PC-3 (cell line): ENCODE measurements at regions not wholly inside any gene's neighbourhood (a gene's known extent, or its start where the extent isn't known, plus 50 kb on each side); places are given as distances from the start of the nearest gene placed in this dataset.

ENCODE experiments used
- ATAC-seq: fragments of 200-7000 bp; cut with Tn5 transposase; 2 replicates; pipeline ENCODE4 v1.9.1; 2020; ENCODE audit warnings: mild to moderate bottlenecking, moderate library complexity
- BruUV-seq: library from RNA; stranded (reverse); fragments of 400-500 nt; replicated peaks from 2 replicates; lab custom pipeline; 2021; lab: Mats Ljungman, UMichigan
- CTCF ChIA-PET: fragments of 300-600 bp; sonication (Branson Sonifier 250); formaldehyde crosslinking; loops from one replicate; lab custom pipeline; 2022; ENCODE audit warnings: antibody characterized with exemption; lab: Charles Lee
- POLR2A ChIA-PET: fragments of 300-600 bp; sonication (Branson Sonifier 250); formaldehyde crosslinking; loops from one replicate; lab custom pipeline; 2022; ENCODE audit warnings: antibody characterized with exemption; ENCODE audit not compliant: unreplicated experiment; lab: Charles Lee
- DNase-seq: peaks from one replicate; pipeline ENCODE4 v3.0.0-alpha.2; 2015
- H2AFZ ChIP-seq: fragments of 300-600 bp; sonication (generic); 2 replicates; pipeline ENCODE4 v1.6.0; 2016; ENCODE audit warnings: antibody characterized with exemption, low read length
- H3F3A ChIP-seq: fragments of 300-600 bp; sonication (generic); one replicate; pipeline ENCODE4 v1.6.0; 2017; ENCODE audit warnings: antibody characterized with exemption, low read length, control low read depth, mild to moderate bottlenecking; ENCODE audit not compliant: unreplicated experiment
- H3K27ac ChIP-seq: fragments of 300-600 bp; sonication (generic); 2 replicates; pipeline ENCODE4 v1.5.1; 2016; ENCODE audit warnings: mild to moderate bottlenecking, low read length
- H3K27me3 ChIP-seq: fragments of 300-600 bp; sonication (generic); 2 replicates; pipeline ENCODE4 v1.6.1; 2016; ENCODE audit warnings: low read length, mixed read lengths
- H3K36me3 ChIP-seq: fragments of 300-600 bp; sonication (generic); 2 replicates; pipeline ENCODE4 v1.6.1; 2016; ENCODE audit warnings: low read depth, mixed run types, low read length, mixed read lengths
- H3K4me1 ChIP-seq: fragments of 300-600 bp; sonication (generic); 2 replicates; pipeline ENCODE4 v1.5.1; 2016; ENCODE audit warnings: low read length; ENCODE audit not compliant: insufficient read depth
- H3K4me2 ChIP-seq: fragments of 300-600 bp; sonication (generic); 2 replicates; pipeline ENCODE4 v1.6.0; 2016; ENCODE audit warnings: low read length
- H3K4me3 ChIP-seq: fragments of 300-600 bp; sonication (generic); 2 replicates; pipeline ENCODE4 v1.5.1; 2016; ENCODE audit warnings: mild to moderate bottlenecking, low read length, mixed read lengths
- H3K79me2 ChIP-seq: fragments of 300-600 bp; sonication (generic); 2 replicates; pipeline ENCODE4 v1.6.1; 2017; ENCODE audit warnings: low read length, mixed read lengths
- H3K9ac ChIP-seq: fragments of 300-600 bp; sonication (generic); 2 replicates; pipeline ENCODE4 v1.6.0; 2016; ENCODE audit warnings: mild to moderate bottlenecking, low read length
- H3K9me2 ChIP-seq: fragments of 300-600 bp; sonication (generic); replicated peaks from 2 replicates; pipeline ENCODE4 v1.6.1; 2016; ENCODE audit warnings: mixed run types, low read length, mixed read lengths
- H3K9me3 ChIP-seq: fragments of 300-600 bp; sonication (generic); 2 replicates; pipeline ENCODE4 v1.6.1; 2016; ENCODE audit warnings: low read length, mixed read lengths
- H4K20me1 ChIP-seq: fragments of 300-600 bp; sonication (generic); 2 replicates; pipeline ENCODE4 v1.6.1; 2016; ENCODE audit warnings: low read length, mixed read lengths
- CTCF ChIP-seq: fragments of 300-600 bp; sonication (generic); conservative IDR thresholded peaks from 2 replicates; pipeline ENCODE4 v1.5.1; 2017; ENCODE audit warnings: antibody characterized with exemption, low read depth, mild to moderate bottlenecking, low read length
- EZH2 ChIP-seq: fragments of 300-600 bp; sonication (generic); IDR thresholded peaks from one replicate; pipeline ENCODE4 v1.6.1; 2017; ENCODE audit warnings: antibody characterized with exemption, mild to moderate bottlenecking, low read length; ENCODE audit not compliant: unreplicated experiment
- EZH2phosphoT487 ChIP-seq: fragments of 300-600 bp; sonication (generic); IDR thresholded peaks from 2 replicates; pipeline ENCODE4 v1.6.1; 2018; ENCODE audit warnings: mild to moderate bottlenecking, antibody characterized with exemption, low read length, borderline replicate concordance
- intact Hi-C: fragments of 100-400 bp; cut with micrococcal nuclease; formaldehyde crosslinking; loops from 2 replicates; pipeline ENCODE4 v1.9.0; 2023

- H3K9ac ChIP-seq = no peak overlapping the region
- H3K27me3 ChIP-seq = no peaks in the 10 kb centered on the region
- no peaks in the 10 kb centered on the region for H3K4me1 ChIP-seq
- ChIA-PET POLR2A (no interaction called here), CTCF (no interaction called here)
- no peak overlapping the region for H3K4me2 ChIP-seq
- no peaks in the 10 kb centered on the region for H3K36me3 ChIP-seq
- H3K79me2 ChIP-seq = no peaks in the 10 kb centered on the region
- intact Hi-C loops = no loop called here
- ATAC-seq (no peak), DNase-seq (peak; percentile 16)
- H3K9me3 ChIP-seq = no peaks in the 10 kb centered on the region
- H3K9me2 ChIP-seq = no peaks in the 10 kb centered on the region
- H3K4me3 ChIP-seq = no peak overlapping the region
- H4K20me1 ChIP-seq = no peaks in the 10 kb centered on the region
- no peaks in the 10 kb centered on the region for H3F3A ChIP-seq
- TF ChIP-seq EZH2phosphoT487 (no peak), EZH2 (no peak)
- BruUV-seq = no TSS peak
- H3K27ac ChIP-seq = no peak overlapping the region
- H2AFZ ChIP-seq = no peak overlapping the region
These were observed 164.0 kb downstream of the MN1 start for GRCh38 chr22:27637604-27638003.

- H3K4me2 ChIP-seq = no peak overlapping the region
- no peak overlapping the region for H3K9ac ChIP-seq
- no peak for DNase-seq
- no peaks in the 10 kb centered on the region for H3K27me3 ChIP-seq
- H3K9me3 ChIP-seq = no peaks in the 10 kb centered on the region
- POLR2A ChIA-PET = no interaction called here
- no peak overlapping the region for H2AFZ ChIP-seq
- no peaks in the 10 kb centered on the region for H3K36me3 ChIP-seq
- CTCF ChIA-PET = no interaction called here
- H3K4me1 ChIP-seq = no peaks in the 10 kb centered on the region
- BruUV-seq = no TSS peak
- no peak overlapping the region for H3K27ac ChIP-seq
- no peaks in the 10 kb centered on the region for H4K20me1 ChIP-seq
- no peak for ATAC-seq
- no peaks in the 10 kb centered on the region for H3K79me2 ChIP-seq
- no peak overlapping the region for H3K4me3 ChIP-seq
- H3K9me2 ChIP-seq = no peaks in the 10 kb centered on the region
- intact Hi-C loops = no loop called here
- TF ChIP-seq EZH2 (no peak), EZH2phosphoT487 (no peak), CTCF (no peak)
- H3F3A ChIP-seq = no peaks in the 10 kb centered on the region
These were observed 163.0 kb downstream of the MN1 start for GRCh38 chr22:27638329-27639233.

- Histone ChIP-seq H3K9me3 (no peaks in the 10 kb centered on the region), H3K9me2 (no peaks in the 10 kb centered on the region), H3K4me3 (no peak overlapping the region), H3K27me3 (no peaks in the 10 kb centered on the region), H2AFZ (no peak overlapping the region), H3F3A (no peaks in the 10 kb centered on the region), H3K4me1 (no peaks in the 10 kb centered on the region), H3K4me2 (no peak overlapping the region), H3K27ac (no peak overlapping the region), H3K79me2 (no peaks in the 10 kb centered on the region), H3K9ac (no peak overlapping the region), H4K20me1 (no peaks in the 10 kb centered on the region), H3K36me3 (no peaks in the 10 kb centered on the region)
- ChIA-PET POLR2A (no interaction called here), CTCF (no interaction called here)
- no peak for TF ChIP-seq EZH2phosphoT487
- no peak for TF ChIP-seq CTCF
- no peak for TF ChIP-seq EZH2
- BruUV-seq = no TSS peak
- intact Hi-C loops = no loop called here
- DNase-seq = no peak
- ATAC-seq = no peak
These were observed 162.1 kb downstream of the MN1 start for GRCh38 chr22:27639248-27640086.
